Skeletal muscle tissue (tissue), 3 donors: ENCODE measurements at regions not wholly inside any gene's neighbourhood (a gene's known extent, or its start where the extent isn't known, plus 50 kb on each side); places are given as distances from the start of the nearest gene placed in this dataset.

Experiments used
- H3K27ac ChIP-seq: one replicate; pipeline ENCODE4 v1.7.0; 2013; ENCODE audit warnings: mild to moderate bottlenecking, low read depth, low read length, inconsistent platforms
- H3K27me3 ChIP-seq, 3 donors: one replicate each; pipeline ENCODE4 v1.7.0; 2013; ENCODE audit warnings: low read length in 3 of 3; ENCODE audit not compliant: control insufficient read depth in 3 of 3, insufficient read depth in 3 of 3
- H3K36me3 ChIP-seq, 3 donors: one replicate each; pipeline ENCODE4 v1.7.0; 2013; ENCODE audit warnings: low read length in 3 of 3; ENCODE audit not compliant: control insufficient read depth in 3 of 3, insufficient read depth in 3 of 3
- H3K4me1 ChIP-seq, 3 donors: one replicate each; pipeline ENCODE4 v1.7.0; 2013; ENCODE audit warnings: low read length in 3 of 3, mild to moderate bottlenecking in 3 of 3; ENCODE audit not compliant: control insufficient read depth in 3 of 3, insufficient read depth in 3 of 3
- H3K4me3 ChIP-seq, 3 donors: one replicate each; pipeline ENCODE4 v1.7.0; 2013; ENCODE audit warnings: low read length in 3 of 3
- H3K9ac ChIP-seq, 3 donors: one replicate each; pipeline ENCODE4 v1.7.0; 2013; ENCODE audit warnings: low read length in 3 of 3, mild to moderate bottlenecking in 3 of 3, moderate library complexity in 2 of 3, low read depth in 1 of 3
- H3K9me3 ChIP-seq, 3 donors: one replicate each; pipeline ENCODE4 v1.7.0; 2013; ENCODE audit warnings: low read length in 3 of 3; ENCODE audit not compliant: control insufficient read depth in 3 of 3
- donor health status: Osteomylitis.

DNA sequence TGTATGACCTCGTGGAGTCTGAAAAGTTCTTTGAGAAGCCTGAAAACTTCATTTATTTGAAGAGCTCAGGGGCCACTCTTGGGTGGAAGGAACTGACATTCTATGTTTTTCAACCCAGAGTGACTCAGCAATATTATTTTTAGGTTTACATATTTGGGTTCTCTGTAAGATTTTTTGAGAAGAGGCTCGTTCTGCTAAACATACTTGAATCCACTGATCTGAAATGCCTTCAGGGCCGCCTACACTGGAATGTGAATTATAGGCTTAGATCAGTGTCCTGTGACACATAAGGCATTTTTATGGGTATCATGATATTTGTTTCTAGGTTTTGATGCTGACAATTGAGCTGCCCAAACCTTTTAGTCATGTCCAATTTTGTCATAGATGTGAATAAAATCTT, 86.2 kb downstream of the PSAT1 start:
- Histone ChIP-seq H3K9me3 (no peaks in the 10 kb centered on the region), H3K27ac (no peak overlapping the region), H3K36me3 (no peaks in the 10 kb centered on the region), H3K27me3 (no peaks in the 10 kb centered on the region), H3K4me3 (no peak overlapping the region), H3K9ac (no peak overlapping the region), H3K4me1 (no peaks in the 10 kb centered on the region)

DNA sequence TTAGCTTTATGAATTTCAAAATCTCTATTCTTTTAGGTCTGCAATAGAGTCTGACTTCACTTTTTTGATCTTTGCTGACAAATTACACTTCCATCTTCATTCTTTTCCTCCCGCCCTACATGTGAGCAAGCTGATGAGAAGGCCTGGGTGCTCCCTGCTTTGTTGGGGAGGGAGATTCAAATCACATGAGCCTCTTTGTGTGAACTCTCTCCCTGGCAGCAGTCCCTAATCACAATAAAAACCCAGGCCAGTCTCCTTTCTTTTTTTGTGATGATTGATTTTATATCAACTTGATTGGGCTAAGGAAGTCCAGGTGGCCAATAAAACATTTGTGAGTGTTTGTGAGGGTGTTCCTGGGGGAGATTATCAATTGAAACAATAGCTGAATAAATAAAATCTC, 89.4 kb downstream of the PSAT1 start:
- Histone ChIP-seq H3K9me3 (no peaks in the 10 kb centered on the region), H3K4me1 (no peaks in the 10 kb centered on the region), H3K27me3 (no peaks in the 10 kb centered on the region), H3K27ac (no peak overlapping the region), H3K4me3 (no peak overlapping the region), H3K36me3 (no peaks in the 10 kb centered on the region), H3K9ac (no peak overlapping the region)

DNA sequence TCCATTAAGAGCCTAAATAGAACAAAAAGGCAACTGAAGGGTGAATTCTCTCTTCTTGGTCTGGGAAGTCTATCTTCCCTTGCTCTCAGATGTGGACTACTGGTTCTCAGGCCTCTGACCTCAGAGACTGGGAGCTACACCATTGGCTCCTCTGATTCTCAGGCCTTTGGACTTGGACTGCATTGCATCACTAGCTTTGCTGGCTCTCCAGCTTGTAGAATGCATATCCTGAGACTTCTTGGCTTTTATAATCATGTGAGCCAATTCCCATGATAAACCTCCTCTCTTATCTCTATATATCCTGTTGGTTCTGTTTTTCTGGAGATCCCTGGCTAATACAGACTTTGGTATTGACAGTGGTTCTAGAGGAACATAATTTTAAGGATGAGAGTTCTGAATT, 89.8 kb downstream of the PSAT1 start:
- Histone ChIP-seq H3K27ac (no peak overlapping the region), H3K4me3 (no peak overlapping the region), H3K9me3 (no peaks in the 10 kb centered on the region), H3K27me3 (no peaks in the 10 kb centered on the region), H3K4me1 (no peaks in the 10 kb centered on the region), H3K9ac (no peak overlapping the region), H3K36me3 (no peaks in the 10 kb centered on the region)

DNA sequence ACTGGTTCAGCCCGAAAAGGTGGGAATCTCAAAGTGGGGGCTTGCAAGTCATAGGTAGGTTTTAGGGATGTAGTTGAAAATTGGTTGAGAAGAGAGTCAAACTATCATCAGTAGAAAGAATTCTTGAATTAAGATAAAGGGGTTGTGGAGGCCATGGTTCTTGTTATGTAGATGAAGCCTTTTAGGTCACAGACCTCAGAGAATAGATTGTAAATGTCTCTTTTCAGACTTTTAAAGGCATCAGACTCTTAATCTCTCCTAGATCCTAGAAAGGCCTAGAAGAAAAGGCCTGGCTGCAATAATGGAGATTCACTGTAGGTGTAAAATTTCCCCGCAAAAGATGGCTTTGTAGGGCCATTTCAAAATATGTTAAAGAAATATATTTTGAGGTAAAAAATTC, 96.4 kb downstream of the PSAT1 start:
- Histone ChIP-seq H3K4me3 (no peak overlapping the region), H3K9ac (no peak overlapping the region), H3K27me3 (peaks cover 0 to 3% (median 0%) of the 10 kb centered on the region in 3 donors)

DNA sequence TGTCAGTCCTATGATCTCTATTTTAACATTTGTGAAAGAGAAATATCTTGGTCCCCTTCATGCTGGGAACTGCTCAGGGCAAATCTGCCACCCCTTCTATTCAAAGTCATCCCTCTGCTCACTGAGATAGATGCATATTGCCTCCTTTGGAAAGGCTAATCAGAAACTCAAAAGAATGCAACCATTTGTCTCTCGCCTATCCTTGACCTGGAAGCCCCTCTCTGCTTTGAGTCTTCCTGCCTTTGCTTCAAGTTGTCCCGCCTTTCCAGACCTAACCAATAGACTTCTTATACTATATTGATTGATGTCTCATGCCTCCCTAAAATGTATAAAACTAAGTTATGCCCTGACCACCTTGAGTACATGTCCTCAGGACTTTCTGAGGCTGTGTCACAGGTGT, 97.0 kb downstream of the PSAT1 start:
- Histone ChIP-seq H3K4me1 (no peaks in the 10 kb centered on the region), H3K4me3 (no peak overlapping the region), H3K36me3 (no peaks in the 10 kb centered on the region), H3K27ac (no peak overlapping the region), H3K27me3 (peaks cover 0 to 8% (median 0%) of the 10 kb centered on the region in 3 donors), H3K9ac (no peak overlapping the region), H3K9me3 (peaks cover 0 to 7% (median 2%) of the 10 kb centered on the region in 3 donors)

More for the DNA sequence above, 96.4 kb downstream of the PSAT1 start:
- H3K27ac ChIP-seq, result no peak overlapping the region
- no peaks in the 10 kb centered on the region for H3K4me1 ChIP-seq
- H3K9me3 ChIP-seq, result peaks cover 0 to 7% (median 2%) of the 10 kb centered on the region in 3 donors
- H3K36me3 ChIP-seq, result no peaks in the 10 kb centered on the region

DNA sequence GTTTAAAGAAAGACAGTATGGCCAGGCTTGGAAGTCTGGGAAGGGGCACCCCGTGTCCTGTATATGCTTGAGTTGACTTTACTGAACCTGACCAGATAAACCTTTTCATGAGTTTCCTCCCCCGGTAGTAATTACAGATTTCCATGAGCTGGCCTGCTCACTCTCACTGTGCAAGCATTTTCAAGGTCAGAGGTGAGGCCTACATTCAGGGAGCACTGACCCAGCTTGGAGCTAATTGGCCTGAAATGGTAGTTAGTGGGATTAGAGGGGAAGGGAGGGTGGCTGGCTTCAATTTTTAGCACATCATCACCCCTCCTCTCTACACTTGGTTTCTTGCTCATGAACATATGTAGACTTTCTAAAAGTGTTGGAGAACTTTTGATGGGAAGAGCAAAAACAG, 99.2 kb downstream of the PSAT1 start:
- no peaks in the 10 kb centered on the region for H3K4me1 ChIP-seq
- H3K9ac ChIP-seq, result no peak overlapping the region
- H3K27me3 ChIP-seq, result peaks cover 0 to 8% (median 0%) of the 10 kb centered on the region in 3 donors
- H3K9me3 ChIP-seq, result peaks cover 2 to 7% (median 2%) of the 10 kb centered on the region in 3 donors
- no peak overlapping the region for H3K4me3 ChIP-seq
- no peaks in the 10 kb centered on the region for H3K36me3 ChIP-seq
- no peak overlapping the region for H3K27ac ChIP-seq

DNA sequence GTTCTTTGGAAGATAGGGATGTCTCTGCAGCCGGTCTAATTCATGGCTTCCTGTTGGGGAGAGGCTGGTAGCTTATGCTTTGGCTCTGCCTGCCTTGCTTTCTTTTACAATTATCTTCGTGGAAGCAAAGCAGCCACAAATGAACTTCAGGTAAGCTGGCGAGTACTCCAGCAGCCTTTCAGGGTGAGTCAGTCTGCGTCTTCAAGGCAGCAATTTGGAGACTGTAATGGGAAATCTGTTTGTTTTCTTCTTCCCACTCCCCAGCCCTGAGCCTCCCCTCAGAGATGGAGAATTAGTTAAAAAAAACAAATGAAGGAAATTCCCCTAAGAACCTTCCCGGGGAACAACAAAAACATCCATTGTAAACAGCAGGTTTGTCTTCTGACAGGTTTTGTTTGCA, 100.1 kb downstream of the PSAT1 start:
- peaks cover 2 to 7% (median 2%) of the 10 kb centered on the region in 3 donors for H3K9me3 ChIP-seq
- peaks cover 0 to 8% (median 0%) of the 10 kb centered on the region in 3 donors for H3K27me3 ChIP-seq
- H3K9ac ChIP-seq, result no peak overlapping the region
- H3K27ac ChIP-seq, result no peak overlapping the region
- H3K36me3 ChIP-seq, result no peaks in the 10 kb centered on the region
- no peak overlapping the region for H3K4me3 ChIP-seq
- H3K4me1 ChIP-seq, result no peaks in the 10 kb centered on the region

DNA sequence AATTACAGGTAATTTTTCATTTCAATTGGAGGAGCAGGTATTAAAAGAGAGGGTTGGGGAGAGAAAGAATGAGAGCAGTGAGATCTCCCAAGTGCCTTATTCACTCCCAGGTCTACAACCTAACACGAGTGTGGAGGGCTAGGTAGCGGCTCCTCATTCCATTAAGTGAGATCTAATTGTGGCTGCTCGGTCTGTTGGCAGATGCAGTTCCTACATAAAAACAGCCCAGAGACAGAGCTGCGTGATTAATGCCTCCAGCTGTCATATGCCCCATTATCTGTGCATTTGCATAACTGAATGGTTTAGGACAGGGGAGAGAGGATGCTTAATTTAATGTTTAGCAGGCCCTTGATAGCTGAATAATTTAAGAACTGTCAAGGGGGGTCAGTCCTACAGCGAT, 100.5 kb downstream of the PSAT1 start:
- peaks cover 0 to 8% (median 0%) of the 10 kb centered on the region in 3 donors for H3K27me3 ChIP-seq

DNA sequence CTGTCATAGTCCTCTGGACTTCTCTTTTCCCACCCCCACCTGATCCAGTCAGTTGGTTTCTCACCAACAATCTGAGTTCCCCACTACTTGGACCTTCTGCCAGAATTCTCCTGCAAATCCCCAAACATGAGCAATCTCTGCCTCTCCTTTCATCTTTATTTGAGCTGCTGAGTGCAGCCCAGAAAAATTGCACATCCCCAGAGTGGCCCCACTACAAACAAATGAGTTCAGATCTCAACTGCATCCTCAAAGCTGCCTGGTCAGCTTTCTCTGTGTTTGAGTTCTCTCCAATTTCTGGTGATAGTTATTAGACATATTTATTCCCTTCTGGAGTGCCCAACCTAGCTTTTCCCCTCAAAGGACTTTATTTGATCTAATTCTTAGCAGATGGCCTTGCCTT, 102.2 kb downstream of the PSAT1 start:
- Histone ChIP-seq H3K9ac (no peak overlapping the region), H3K4me3 (no peak overlapping the region), H3K36me3 (no peaks in the 10 kb centered on the region), H3K4me1 (no peaks in the 10 kb centered on the region), H3K27me3 (peaks cover 0 to 10% (median 0%) of the 10 kb centered on the region in 3 donors), H3K9me3 (peaks cover 2 to 7% (median 2%) of the 10 kb centered on the region in 3 donors), H3K27ac (no peak overlapping the region)

More for the DNA sequence above, 100.5 kb downstream of the PSAT1 start:
- Histone ChIP-seq H3K36me3 (no peaks in the 10 kb centered on the region), H3K4me1 (no peaks in the 10 kb centered on the region), H3K4me3 (no peak overlapping the region), H3K9ac (no peak overlapping the region), H3K27ac (no peak overlapping the region), H3K9me3 (peaks cover 2 to 7% (median 2%) of the 10 kb centered on the region in 3 donors)

DNA sequence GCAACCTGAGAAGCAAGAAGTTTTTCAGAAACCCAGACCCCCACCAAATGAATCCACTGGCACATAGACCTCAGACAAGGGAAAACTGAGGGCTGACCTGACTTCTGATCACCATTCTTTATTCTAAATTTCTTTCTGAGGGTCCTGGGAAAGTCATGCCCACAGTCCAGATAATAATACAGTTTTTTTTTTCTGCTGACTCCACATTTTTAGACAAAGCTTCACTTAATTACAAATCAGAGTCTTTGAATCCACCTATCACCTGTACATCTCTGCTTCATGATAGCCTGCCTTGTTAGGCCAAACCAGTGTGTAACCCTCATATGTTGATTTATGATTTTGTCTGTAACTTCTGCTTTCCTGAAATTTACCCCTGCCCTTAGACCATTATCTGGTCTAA, 103.6 kb downstream of the PSAT1 start:
- Histone ChIP-seq H3K4me1 (no peaks in the 10 kb centered on the region), H3K27ac (no peak overlapping the region), H3K9me3 (peaks cover 0 to 2% (median 0%) of the 10 kb centered on the region in 3 donors)

More for the DNA sequence above, 103.6 kb downstream of the PSAT1 start:
- Histone ChIP-seq H3K27me3 (peaks cover 0 to 10% (median 0%) of the 10 kb centered on the region in 3 donors), H3K4me3 (no peak overlapping the region), H3K9ac (no peak overlapping the region), H3K36me3 (no peaks in the 10 kb centered on the region)
